AG04449 (cell line): ENCODE measurements at regions not wholly inside any gene's neighbourhood (a gene's known extent, or its start where the extent isn't known, plus 50 kb on each side); places are given as distances from the start of the nearest gene placed in this dataset.
"Not testable (repeated sequence)": the region's sequence is repeated elsewhere in the genome, so short reads cannot be mapped to it uniquely, and the experiment has no call there.

ENCODE experiments used
- CTCF ChIA-PET: fragments of 350-600 bp; formaldehyde crosslinking; extraction: SDS; loops from one replicate; lab custom pipeline; 2021; ENCODE audit warnings: antibody characterized with exemption; lab: Yijun Ruan, JAX
- POLR2A ChIA-PET: fragments of 400-600, 350-600 bp; formaldehyde crosslinking; extraction: SDS; loops from one replicate; lab custom pipeline; 2020; ENCODE audit warnings: antibody characterized with exemption, inconsistent platforms; lab: Yijun Ruan, JAX
- DNase-seq: peaks from one replicate; pipeline ENCODE4 v3.0.0-alpha.2; 2010; ENCODE audit warnings: low read depth, low spot score
- H3K4me3 ChIP-seq: 2 replicates; pipeline ENCODE4 v1.5.1; 2011; ENCODE audit warnings: low read depth, mild to moderate bottlenecking, control low read depth, low read length
- TF ChIP-seq, protein P1 (sequence below): IDR thresholded peaks from one replicate; pipeline ENCODE4 v1.5.1; 2011; ENCODE audit warnings: mild to moderate bottlenecking, moderate library complexity, low read length, control low read depth, inconsistent platforms; ENCODE audit not compliant: insufficient read depth; ENCODE audit errors: missing control alignments

DNA sequence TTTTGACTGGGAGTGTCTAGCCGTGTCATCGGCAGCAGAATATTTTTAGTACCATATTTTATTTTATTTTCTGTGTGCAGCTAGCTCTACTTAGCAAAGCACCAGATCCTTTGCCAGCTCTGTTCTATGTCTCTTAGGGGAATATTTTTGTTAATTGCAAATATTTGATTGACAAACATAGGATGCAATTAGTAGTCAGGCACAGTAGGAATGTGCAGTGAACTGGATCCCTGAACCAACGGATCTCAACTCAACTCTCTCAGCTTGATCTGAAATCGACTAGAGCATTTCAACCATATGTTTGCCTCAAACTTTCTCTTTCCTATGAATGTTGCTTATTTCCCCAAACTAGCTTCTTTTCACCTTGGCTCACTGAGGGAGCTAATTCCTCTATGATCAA, 998.0 kb upstream of the FANCL start:
- DNase-seq = no peak
- H3K4me3 ChIP-seq = no peak overlapping the region
- ChIA-PET POLR2A (no interaction called here), CTCF (no interaction called here)
- TF ChIP-seq, protein P1, sequence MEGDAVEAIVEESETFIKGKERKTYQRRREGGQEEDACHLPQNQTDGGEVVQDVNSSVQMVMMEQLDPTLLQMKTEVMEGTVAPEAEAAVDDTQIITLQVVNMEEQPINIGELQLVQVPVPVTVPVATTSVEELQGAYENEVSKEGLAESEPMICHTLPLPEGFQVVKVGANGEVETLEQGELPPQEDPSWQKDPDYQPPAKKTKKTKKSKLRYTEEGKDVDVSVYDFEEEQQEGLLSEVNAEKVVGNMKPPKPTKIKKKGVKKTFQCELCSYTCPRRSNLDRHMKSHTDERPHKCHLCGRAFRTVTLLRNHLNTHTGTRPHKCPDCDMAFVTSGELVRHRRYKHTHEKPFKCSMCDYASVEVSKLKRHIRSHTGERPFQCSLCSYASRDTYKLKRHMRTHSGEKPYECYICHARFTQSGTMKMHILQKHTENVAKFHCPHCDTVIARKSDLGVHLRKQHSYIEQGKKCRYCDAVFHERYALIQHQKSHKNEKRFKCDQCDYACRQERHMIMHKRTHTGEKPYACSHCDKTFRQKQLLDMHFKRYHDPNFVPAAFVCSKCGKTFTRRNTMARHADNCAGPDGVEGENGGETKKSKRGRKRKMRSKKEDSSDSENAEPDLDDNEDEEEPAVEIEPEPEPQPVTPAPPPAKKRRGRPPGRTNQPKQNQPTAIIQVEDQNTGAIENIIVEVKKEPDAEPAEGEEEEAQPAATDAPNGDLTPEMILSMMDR = no peak

DNA sequence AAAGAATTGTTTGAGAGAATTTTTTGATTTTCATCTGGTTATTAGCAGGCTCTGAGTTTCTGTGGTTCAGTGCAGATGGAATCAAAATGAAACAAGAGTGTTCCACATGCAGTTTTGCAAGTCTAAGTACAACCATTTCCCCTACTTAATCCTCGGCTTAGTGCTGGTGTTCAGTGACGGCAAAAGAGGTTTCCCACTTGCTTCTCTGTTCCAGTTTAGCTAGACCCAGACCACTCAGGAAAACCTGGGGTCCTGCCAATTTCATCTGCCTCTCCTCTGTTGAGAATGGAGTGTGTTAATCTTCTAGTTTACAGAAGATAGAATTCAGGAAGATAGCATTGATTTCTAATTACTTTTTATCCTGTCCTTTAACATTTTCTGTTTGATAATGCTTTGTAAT, 996.2 kb upstream of the FANCL start:
- no peak overlapping the region for H3K4me3 ChIP-seq
- POLR2A ChIA-PET = interaction anchor here (0.7 kb wide), 1 partner anchor 573 kb away, joined by 3 read pairs; no protein-coding TSS in a partner anchor
- CTCF ChIA-PET = no interaction called here
- TF ChIP-seq, protein P1 = no peak
- no peak for DNase-seq

DNA sequence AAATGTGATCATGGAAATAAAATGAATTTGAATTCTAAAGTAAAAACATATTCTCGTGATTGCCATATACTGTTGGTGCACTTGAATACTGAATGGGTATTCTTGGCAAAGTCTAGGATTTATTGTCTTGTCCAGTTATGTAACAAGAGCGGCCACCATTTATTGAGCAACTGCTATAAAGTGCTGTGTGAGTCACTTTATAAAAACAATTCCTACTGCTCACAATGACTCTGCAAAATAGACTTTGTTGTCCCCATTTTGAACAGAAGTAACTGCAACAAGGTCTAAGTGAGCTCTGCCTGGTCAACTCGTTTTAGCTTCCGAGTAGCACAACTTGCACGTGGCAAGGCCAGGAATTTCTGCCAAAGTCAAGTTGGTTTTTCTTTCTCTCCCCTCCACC, 995.6 kb upstream of the FANCL start:
- no peak for DNase-seq
- no peak overlapping the region for H3K4me3 ChIP-seq
- TF ChIP-seq, protein P1 = no peak
- ChIA-PET POLR2A (no interaction called here), CTCF (no interaction called here)

DNA sequence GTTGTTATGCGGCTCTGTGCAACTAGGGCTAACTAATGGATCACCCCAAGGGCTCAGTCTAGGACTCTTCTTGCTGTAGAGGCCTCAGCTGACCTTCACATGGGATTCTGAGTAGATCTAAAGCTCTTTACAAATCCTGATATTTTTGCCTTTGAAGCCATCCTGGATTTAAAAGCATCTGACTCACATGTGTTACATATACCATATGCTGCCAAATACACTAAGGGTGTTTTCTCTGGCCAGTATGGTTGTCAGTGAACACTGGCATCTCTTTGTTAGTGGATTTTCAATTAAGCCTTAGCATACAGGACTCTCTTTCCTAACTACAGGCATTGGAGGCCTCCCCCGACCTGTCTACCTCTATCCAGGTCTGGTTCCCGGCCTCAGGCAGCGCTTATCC, 992.8 kb upstream of the FANCL start:
- TF ChIP-seq, protein P1 = no peak
- CTCF ChIA-PET = no interaction called here

DNA sequence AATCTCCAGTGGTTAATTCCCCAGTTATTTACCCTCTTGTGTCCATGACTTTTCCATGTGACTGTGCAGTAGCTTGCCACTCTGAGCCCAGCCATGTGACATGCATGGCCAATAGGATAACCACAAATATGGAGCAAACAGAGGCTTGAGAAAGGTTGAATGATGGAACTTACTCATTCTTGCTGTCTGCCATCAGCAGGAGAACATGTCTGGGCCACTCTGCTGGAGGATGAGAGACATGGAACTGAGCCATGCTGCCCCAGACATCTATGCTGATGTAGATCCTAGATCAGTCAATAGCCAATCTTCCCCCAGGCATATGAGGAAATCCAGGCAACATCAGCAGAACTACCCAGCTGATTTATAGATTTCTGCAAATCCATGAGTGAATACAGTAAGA, 992.3 kb upstream of the FANCL start:
- ChIA-PET POLR2A (no interaction called here), CTCF (no interaction called here)
- H3K4me3 ChIP-seq = no peak overlapping the region
- TF ChIP-seq, protein P1 = no peak
- DNase-seq = no peak

More for the DNA sequence above, 992.8 kb upstream of the FANCL start:
- no peak for DNase-seq
- POLR2A ChIA-PET = no interaction called here
- no peak overlapping the region for H3K4me3 ChIP-seq

DNA sequence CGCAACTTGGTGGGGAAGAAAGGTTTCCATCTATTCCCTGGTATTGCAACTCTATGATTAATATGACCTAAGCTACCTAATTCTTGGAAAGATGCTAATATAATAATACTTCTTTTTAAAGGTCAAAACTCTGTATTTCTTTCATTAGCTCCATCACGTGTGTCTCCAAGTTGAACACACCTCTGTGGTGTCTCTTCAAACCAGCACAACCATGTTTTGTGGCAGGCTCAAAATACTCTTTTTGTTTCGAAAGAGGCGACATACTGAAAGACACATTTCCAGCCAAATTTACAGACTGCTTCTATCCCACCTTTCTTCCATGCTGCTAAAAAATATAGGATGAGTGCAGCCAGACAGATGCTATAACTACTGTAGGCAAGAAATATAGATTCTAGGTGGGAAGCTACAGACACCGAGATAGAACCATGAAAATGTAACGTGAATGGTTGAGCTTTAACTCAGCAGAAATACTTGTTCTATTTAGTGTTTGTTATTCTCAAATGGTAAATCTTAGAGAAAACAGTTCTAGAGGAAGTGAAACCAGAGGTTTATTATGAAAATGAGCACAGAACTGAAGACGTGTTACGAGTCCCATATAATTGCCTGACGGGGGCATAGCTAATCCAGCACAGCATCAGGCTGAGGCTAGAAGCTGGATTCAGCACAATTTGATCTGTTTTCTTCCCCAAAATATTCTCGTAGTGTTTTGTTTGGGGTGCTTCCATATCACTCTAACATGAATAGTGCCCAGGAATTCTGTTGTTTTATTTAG, 991.5 kb upstream of the FANCL start:
- POLR2A ChIA-PET = no interaction called here
- H3K4me3 ChIP-seq = no peak overlapping the region
- no peak for DNase-seq
- CTCF ChIA-PET = no interaction called here
- TF ChIP-seq, protein P1 = no peak

DNA sequence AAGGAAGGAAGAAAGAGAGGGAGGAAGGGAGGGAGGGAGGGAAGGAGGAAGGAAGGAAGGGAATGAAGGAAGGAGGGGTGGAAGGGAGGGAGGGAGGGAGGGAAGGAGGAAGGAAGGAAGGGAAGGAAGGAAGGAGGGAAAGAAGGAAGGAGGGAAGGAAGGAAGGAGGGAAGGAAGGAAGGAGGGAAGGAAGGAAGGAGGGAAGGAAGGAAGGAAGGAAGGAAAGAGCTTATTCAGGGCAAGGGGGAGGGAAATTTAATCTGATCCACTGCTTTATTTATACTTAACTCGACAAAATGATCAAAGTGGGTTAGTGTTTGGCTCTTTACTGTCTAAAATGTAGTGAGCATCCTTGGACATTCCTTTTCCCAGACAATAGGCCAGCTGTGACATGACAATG, 985.2 kb upstream of the FANCL start:
- DNase-seq, CTCF ChIA-PET, POLR2A ChIA-PET, H3K4me3 ChIP-seq: not testable (repeated sequence)
